NCI-H510A (cell line): ENCODE measurements at regions not wholly inside any gene's neighbourhood (a gene's known extent, or its start where the extent isn't known, plus 50 kb on each side); places are given as distances from the start of the nearest gene placed in this dataset.
A peak's percentile ranks its signal among the peaks of the same experiment; 100 is the strongest.

Experiments
- DNase-seq: peaks from one replicate; lab custom pipeline; 2025; lab: John Stamatoyannopoulos, UW

- no peak for DNase-seq
Measured at GRCh38 chr18:46322941-46323340, 218.8 kb downstream of the HAUS1 start.

GRCh38 chr18:46324087-46324955 lies 220.1 kb downstream of the HAUS1 start:
- DNase-seq: no peak

- DNase-seq: no peak
Measured at GRCh38 chr18:46325895-46326294, 221.7 kb downstream of the HAUS1 start.

GRCh38 chr18:46329736-46330246 lies 225.6 kb downstream of the HAUS1 start:
- no peak for DNase-seq

GRCh38 chr18:46331316-46331715 lies 227.1 kb downstream of the HAUS1 start:
- DNase-seq: no peak

GRCh38 chr18:46332286-46332801 lies 228.2 kb downstream of the HAUS1 start:
- no peak for DNase-seq

- DNase-seq: no peak
Measured at GRCh38 chr18:46332921-46333341, 228.7 kb downstream of the HAUS1 start.

GRCh38 chr18:46333431-46334135 lies 229.4 kb downstream of the HAUS1 start:
- peak; percentile 45 for DNase-seq

GRCh38 chr18:46334868-46335281 lies 230.7 kb downstream of the HAUS1 start:
- DNase-seq: no peak

- no peak for DNase-seq
Measured at GRCh38 chr18:46335534-46336101, 231.4 kb downstream of the HAUS1 start.

- no peak for DNase-seq
Measured at GRCh38 chr18:46336278-46337111, 232.3 kb downstream of the HAUS1 start.

- no peak for DNase-seq
Measured at GRCh38 chr18:46337271-46337670, 233.1 kb downstream of the HAUS1 start.

- no peak for DNase-seq
Measured at GRCh38 chr18:46338205-46338604, 234.0 kb downstream of the HAUS1 start.

- no peak for DNase-seq
Measured at GRCh38 chr18:46338766-46339165, 234.6 kb downstream of the HAUS1 start.

GRCh38 chr18:46340716-46341115 lies 236.5 kb downstream of the HAUS1 start:
- no peak for DNase-seq

- DNase-seq: no peak
Measured at GRCh38 chr18:46341986-46342525, 237.9 kb downstream of the HAUS1 start.

- DNase-seq: no peak
Measured at GRCh38 chr18:46343456-46343855, 239.3 kb downstream of the HAUS1 start.

GRCh38 chr18:46343931-46344372 lies 239.8 kb downstream of the HAUS1 start:
- DNase-seq: peak; percentile 76

- no peak for DNase-seq
Measured at GRCh38 chr18:46344416-46345180, 240.4 kb downstream of the HAUS1 start.

- no peak for DNase-seq
Measured at GRCh38 chr18:46345181-46345465, 240.9 kb downstream of the HAUS1 start.

- no peak for DNase-seq
Measured at GRCh38 chr18:46346213-46346612, 242.0 kb downstream of the HAUS1 start.
